Brain microvascular endothelial cell (primary cell): ENCODE measurements at regions not wholly inside any gene's neighbourhood (a gene's known extent, or its start where the extent isn't known, plus 50 kb on each side); places are given as distances from the start of the nearest gene placed in this dataset.
A peak's percentile ranks its signal among the peaks of the same experiment; 100 is the strongest.

Source experiments
- DNase-seq: peaks from one replicate; pipeline ENCODE4 v3.0.0-alpha.2; 2020
- H3K27ac ChIP-seq: fragments of 250-450 bp; sonication (Bioruptor Pico); 2 replicates; pipeline ENCODE4 v1.5.1; 2020; ENCODE audit warnings: mild to moderate bottlenecking, moderate library complexity
- H3K27me3 ChIP-seq: fragments of 250-450 bp; sonication (Bioruptor Pico); replicated peaks from 2 replicates; pipeline ENCODE4 v1.5.1; 2020; ENCODE audit warnings: mild to moderate bottlenecking
- H3K36me3 ChIP-seq: fragments of 250-450 bp; sonication (Bioruptor Pico); replicated peaks from 2 replicates; pipeline ENCODE4 v1.5.1; 2020; ENCODE audit warnings: mild to moderate bottlenecking
- H3K4me3 ChIP-seq: 2 replicates; pipeline ENCODE4 v1.5.1; 2011; ENCODE audit warnings: low read depth, mild to moderate bottlenecking, control low read depth, low read length, moderate library complexity
- in situ Hi-C: cut with HindIII; loops from 2 replicates; pipeline ENCODE4 v1.10.0; 2017; ENCODE audit warnings: low sequenced_read_pairs, low pct_ligation_motif_present
- TF ChIP-seq, protein P1 (sequence below): IDR thresholded peaks from 2 replicates; pipeline ENCODE4 v1.5.1; 2011; ENCODE audit warnings: low read depth, mild to moderate bottlenecking, moderate library complexity, low read length, control low read depth, inconsistent platforms; ENCODE audit errors: missing control alignments

DNA sequence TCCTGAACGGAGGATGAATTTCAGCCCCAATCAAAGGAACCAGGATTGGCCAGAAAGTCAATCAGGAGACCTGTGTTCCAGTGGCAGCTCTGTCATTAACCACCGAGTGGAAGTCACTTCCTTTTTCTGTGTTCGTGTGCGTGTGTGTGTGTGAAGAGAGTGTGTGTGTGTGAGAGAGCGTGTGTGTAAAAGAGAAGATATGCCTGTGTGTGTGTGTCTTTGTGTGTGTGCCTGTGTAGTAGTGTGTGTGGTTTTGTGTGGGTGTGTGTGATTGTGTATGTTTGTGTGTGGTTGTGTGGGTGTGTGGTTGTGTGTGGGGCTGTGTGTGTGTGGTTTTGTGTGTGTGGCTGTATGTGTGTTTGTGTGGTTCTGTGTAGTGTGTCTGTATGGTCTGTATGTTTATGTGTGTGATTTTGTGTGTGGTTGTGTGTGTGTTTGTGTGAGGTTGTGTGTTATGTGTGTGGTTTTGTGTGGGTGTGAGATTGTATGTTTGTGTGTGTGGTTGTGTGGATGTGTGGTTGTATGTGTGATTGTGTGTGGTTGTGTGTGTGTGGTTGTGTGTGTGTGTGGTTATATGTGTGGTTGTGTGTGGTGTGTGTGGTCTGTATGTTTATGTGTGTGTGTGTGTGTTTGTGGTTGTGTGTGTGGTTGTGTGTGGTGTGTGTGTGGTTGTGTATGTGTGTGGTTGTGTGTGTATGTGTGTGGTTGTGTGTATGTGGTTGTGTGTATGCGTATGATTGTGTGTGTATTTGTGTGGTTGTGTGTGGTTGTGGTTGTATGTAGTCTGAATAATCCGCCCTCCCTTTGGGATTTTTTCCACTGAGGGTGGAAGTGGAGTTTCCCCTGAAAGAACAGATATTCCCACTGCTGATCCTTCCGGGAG lies 314.4 kb downstream of the SHQ1 start:
- TF ChIP-seq, protein P1, sequence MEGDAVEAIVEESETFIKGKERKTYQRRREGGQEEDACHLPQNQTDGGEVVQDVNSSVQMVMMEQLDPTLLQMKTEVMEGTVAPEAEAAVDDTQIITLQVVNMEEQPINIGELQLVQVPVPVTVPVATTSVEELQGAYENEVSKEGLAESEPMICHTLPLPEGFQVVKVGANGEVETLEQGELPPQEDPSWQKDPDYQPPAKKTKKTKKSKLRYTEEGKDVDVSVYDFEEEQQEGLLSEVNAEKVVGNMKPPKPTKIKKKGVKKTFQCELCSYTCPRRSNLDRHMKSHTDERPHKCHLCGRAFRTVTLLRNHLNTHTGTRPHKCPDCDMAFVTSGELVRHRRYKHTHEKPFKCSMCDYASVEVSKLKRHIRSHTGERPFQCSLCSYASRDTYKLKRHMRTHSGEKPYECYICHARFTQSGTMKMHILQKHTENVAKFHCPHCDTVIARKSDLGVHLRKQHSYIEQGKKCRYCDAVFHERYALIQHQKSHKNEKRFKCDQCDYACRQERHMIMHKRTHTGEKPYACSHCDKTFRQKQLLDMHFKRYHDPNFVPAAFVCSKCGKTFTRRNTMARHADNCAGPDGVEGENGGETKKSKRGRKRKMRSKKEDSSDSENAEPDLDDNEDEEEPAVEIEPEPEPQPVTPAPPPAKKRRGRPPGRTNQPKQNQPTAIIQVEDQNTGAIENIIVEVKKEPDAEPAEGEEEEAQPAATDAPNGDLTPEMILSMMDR: no peak
- in situ Hi-C loops: no loop called here
- no peak overlapping the region for H3K27ac ChIP-seq
- H3K27me3 ChIP-seq: no peaks in the 10 kb centered on the region
- no peaks in the 10 kb centered on the region for H3K36me3 ChIP-seq
- no peak overlapping the region for H3K4me3 ChIP-seq
- no peak for DNase-seq

GRCh38 chr3:72530426-72530825 lies 317.8 kb downstream of the SHQ1 start:
- DNase-seq: no peak
- TF ChIP-seq, protein P1: no peak
- in situ Hi-C loops: no loop called here
- no peaks in the 10 kb centered on the region for H3K36me3 ChIP-seq
- H3K4me3 ChIP-seq: no peak overlapping the region
- H3K27me3 ChIP-seq: no peaks in the 10 kb centered on the region
- H3K27ac ChIP-seq: no peak overlapping the region

GRCh38 chr3:72529081-72529480 lies 319.2 kb downstream of the SHQ1 start:
- Histone ChIP-seq H3K4me3 (no peak overlapping the region), H3K27me3 (no peaks in the 10 kb centered on the region), H3K27ac (no peak overlapping the region), H3K36me3 (no peaks in the 10 kb centered on the region)
- DNase-seq: no peak
- in situ Hi-C loops: no loop called here
- TF ChIP-seq, protein P1: no peak

GRCh38 chr3:72523429-72524151 lies 324.7 kb downstream of the SHQ1 start:
- DNase-seq: no peak
- Histone ChIP-seq H3K4me3 (no peak overlapping the region), H3K27me3 (no peaks in the 10 kb centered on the region), H3K36me3 (no peaks in the 10 kb centered on the region), H3K27ac (no peak overlapping the region)
- TF ChIP-seq, protein P1: no peak
- in situ Hi-C loops: no loop called here

DNA sequence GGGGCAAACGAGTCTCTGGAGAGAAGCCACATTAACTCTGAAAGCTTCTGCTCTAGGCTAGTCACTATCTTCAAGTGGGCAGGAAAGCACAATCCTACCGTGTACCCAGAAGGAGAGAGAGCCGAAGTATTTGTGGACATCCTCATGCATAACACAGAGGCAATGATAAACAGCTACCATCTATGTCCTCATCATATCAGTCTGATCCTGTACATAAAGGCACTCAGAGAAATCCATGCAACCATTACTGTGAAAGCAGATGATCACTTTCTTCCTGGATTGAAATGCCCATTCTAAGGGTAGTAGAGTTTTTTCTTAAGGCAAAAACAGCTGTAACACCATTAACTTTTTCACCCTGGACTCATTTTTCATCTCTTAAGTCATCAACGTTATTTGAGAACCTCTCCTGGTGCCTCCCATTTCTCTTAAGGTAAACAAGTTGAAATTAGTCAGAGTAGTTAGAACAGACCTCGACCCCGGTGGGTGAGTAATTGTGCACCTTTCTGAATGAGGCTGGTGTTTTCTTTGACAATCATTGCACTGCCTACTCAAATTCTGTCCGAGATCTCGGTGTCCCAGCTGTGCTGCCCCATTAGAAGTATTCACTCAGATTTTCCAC lies 327.4 kb downstream of the SHQ1 start:
- Histone ChIP-seq H3K27ac (no peak overlapping the region), H3K27me3 (no peaks in the 10 kb centered on the region), H3K36me3 (no peaks in the 10 kb centered on the region), H3K4me3 (no peak overlapping the region)
- in situ Hi-C loops: no loop called here
- DNase-seq: peak; percentile 25
- TF ChIP-seq, protein P1: no peak
